SHP77 (cell line): ENCODE measurements at regions not wholly inside any gene's neighbourhood (a gene's known extent, or its start where the extent isn't known, plus 50 kb on each side); places are given as distances from the start of the nearest gene placed in this dataset.

ENCODE experiments used
- DNase-seq, 2 experiments: peaks; one replicate each; lab custom pipeline; 2025; lab: John Stamatoyannopoulos, UW

DNA sequence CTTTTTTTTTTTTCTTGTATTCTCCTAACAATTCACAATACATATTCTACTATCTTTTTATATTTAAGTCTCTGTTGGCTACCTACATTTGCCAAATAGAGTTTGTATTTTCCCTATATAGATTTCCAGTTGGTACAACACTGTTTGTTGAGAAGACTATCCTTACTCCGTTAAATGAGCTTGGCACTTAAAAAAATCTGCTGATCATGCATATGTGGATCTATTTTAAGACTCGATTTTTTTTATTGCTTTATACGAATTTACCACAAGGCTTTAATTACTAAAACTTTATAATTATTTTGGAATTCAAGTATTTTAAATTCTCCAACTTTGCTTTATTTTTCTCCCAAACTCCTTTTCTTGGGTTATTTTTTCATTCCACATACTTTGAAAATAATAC lies 855.6 kb downstream of the C6orf118 start:
- no peak for DNase-seq

DNA sequence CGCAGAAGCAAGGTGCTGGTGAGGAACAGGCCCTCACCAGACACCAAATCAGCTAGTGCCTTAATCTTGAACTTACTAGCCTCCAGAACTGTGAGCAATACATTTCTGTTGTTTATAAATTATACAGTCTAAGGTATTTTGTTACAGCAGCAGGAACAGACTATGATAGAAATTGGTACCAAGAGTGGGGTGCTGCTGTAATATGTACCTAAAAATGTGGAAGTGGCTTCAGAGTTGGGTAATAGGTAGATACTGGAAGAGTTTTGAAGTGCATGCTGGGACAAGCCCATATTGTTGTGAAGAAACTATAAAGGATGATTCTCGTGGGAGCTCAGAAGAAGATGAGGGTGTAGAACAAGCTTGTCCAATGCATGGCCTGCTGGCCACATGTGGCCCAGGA lies 866.8 kb downstream of the C6orf118 start:
- no peak for DNase-seq

DNA sequence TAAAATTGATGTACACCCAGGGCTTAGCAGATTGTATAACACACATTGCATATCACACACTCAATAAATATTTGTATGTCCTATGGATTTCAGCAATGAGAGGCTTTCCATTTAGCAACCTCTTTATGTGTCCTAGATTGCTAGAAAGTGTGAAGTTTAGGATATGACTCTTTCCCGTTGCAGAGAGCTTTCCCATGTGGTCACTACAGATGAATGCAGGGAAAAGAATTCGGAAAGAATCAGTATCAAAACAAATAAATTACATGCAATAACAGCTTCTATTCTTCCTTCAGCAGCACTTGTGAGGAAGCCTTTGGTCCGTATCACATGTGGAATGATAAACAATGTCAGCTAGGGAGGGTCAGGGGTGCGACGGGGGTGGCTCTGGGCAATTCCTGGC lies 870.1 kb downstream of the C6orf118 start:
- no peak for DNase-seq

- no peak for DNase-seq
Observed at GRCh38 chr6:164436976-164437375, 872.4 kb downstream of the C6orf118 start.

GRCh38 chr6:164427728-164428402 lies 881.5 kb downstream of the C6orf118 start:
- DNase-seq = no peak

- DNase-seq = no peak
Observed at GRCh38 chr6:164424489-164424888, 884.9 kb downstream of the C6orf118 start.

DNA sequence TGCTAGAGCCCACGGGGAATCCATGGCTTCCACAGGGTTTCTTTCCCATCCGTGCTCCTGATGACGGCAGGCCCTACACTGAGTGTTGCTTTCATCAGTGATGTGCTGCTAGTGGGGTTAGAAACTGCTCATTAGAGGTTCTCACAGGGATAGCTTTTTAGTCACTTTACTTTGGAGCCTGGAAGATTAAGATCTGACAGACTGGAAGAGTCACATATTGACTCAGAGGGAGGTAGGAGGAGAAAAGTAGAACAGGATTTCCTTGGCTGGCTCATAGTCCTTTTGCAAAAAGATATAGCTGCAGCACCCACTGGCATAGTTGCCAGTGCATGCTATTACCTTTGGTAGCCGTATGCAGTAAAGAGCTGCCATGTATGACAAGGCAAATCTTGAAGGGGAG lies 890.3 kb downstream of the C6orf118 start:
- DNase-seq = no peak

DNA sequence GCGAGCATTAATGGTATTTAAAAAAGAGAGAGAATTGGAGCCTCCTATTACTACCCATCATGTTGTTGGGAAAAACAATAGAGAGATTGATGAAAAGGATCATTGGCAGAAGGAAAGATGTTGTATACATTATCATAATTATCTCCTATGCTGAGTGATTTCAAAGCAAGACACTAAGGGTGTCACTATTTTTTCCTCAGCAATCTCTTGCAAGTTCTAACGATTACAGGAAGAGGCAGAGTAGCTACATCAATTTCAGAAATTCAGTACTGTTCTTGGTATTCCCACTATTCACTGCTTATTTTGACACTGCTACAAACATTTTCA lies 891.2 kb downstream of the C6orf118 start:
- no peak for DNase-seq

DNA sequence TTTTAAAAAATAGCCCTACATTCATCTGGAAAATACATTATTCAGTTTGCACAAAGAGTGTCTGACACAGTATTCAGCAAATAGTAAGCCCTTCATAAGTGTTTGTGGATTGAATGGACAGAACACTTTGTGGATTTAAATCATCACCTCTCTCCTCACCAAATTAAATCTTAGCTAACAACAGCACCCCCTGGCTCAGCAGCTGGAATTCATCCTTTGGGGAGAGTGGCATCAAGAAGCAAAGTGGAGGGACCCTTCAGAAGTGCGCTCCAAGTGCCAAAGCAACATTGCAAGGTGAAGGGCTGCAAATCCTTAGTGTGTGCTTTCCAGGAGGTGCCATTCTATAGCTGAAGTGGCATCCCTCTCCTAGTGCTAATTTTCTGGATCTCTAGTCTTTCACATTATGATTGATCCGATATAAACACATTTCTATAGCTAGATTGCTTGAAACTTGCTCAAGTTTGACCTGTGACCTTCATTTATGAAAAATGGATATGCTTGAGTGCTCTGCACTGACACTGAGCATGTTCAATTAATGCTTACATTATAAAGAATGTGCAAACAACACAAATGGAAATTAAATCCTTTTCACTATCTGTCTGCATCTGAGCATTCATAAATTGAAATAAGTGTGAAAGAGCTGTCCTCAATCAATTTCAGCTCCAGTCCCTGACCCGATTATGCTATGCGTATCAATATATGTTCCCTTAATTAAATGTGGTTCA lies 891.7 kb downstream of the C6orf118 start:
- no peak for DNase-seq

DNA sequence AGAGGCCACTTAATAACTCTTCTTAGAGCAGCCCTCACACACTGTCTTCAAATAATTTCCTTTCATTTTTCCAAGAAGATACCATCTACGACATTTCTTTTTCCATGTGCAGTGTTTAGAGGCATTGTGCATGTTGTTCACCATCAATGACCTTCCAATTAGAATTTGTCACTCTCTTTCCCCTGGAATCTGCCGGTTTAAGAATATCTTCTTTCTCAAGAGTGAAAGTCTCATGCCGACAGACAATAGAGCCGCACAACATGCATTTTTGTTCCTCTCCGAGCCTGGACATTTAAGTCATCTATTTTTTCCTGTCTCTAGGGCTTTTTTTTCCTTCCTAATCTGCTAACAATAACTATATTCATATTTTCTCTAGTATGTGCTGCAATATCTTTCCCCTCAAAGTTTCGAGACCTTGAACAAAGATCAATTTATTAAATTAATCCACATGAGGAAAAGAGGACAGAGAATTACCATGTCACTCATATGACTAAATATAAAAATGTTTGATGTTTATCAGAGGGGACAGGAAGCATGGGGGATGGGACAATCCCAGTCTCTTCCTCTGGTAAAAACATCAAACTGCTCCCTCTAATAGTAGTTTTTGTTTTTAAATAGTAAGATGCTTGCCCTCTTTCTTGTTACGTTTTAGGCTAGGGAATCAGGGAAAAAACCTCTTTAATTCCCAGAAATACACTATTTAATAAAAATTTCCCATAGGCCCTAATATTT lies 893.4 kb downstream of the C6orf118 start:
- no peak for DNase-seq

DNA sequence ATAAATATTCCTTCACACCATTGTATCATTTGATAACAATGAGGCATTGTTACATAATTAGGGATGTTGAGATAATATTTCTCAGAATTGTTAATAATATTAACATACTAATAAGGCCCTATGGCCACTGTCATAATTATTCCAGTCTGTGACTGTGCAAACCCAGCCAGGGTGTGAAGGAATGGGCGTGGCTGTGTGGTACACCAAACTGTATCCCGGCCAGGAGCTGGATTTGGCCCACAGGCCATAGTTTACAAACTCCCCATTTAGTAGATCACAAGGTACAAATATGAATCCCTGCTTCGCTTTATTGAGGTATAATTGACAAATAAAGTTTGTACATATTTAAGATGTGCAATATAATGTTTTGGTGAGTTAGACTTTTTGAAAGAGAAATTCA lies 894.7 kb downstream of the C6orf118 start:
- DNase-seq = no peak

DNA sequence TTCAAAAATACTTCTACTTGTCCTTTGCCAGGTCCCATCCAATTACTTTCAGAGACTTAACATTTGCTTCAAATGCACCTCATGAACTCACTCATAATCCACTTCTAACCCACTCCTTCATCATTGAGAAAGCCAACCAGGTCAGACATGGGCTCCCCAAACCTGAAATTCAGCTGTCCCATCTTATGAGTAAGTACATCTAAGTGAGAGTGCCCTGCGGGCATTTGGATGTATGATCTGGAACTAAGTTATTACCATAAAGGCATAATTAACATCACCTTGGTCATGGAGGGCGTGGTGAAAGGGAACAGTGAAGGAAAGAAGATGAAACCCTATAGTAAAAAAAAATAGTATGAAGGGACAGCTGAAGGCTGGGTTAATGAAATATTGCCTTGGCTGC lies 896.8 kb downstream of the C6orf118 start:
- no peak for DNase-seq

GRCh38 chr6:164410017-164410416 lies 899.4 kb downstream of the C6orf118 start:
- no peak for DNase-seq

GRCh38 chr6:164409309-164410009 lies 899.9 kb downstream of the C6orf118 start:
- DNase-seq = no peak

- no peak for DNase-seq
Observed at GRCh38 chr6:164408868-164409267, 900.5 kb downstream of the C6orf118 start.

DNA sequence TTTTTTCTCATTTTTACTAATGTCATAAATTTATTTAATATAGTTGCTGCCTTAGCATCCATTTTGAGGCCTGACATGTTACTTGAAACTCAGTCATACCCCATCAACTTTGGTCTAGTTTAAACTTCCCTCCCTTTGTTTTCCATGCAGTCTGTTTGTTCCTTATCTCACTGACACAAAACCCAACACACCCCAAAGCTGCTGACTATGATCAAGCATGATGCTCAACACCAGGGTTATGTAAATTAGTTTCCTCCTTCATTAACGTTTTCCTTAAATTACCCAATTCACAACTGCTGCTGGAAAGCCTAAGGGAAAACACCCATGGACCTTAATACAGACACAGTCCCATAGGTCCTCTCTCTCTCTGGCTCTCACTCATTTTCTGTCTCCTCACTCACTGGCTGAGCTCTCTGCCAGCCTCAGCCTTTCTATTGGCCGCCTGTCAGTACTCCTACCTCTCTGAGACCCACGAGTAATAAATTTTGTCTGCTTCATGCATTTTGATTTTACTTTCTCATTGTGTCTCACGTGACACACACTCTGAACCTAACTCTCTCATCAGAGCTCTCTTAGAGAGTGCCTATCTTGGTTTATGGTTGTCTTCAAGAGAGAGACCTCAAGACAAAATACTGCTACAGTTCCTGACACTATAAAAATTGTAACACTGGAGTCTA lies 904.5 kb downstream of the C6orf118 start:
- no peak for DNase-seq

DNA sequence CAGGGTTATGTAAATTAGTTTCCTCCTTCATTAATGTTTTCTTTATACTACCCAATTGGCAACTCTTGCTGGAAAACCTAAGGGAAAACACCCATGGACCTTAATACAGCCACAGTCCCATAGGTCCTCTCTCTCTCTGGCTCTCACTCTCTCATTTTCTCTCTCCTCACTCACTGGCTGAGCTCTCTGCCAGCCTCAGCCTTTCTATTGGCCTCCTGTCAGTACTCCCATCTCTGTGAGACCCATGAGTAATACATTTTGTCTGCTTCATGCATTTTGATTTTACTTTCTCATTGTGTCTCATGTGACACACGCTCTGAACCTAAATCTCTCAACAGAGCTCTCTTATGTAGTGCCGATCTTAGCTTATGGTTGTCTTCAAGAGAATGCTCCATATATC lies 907.5 kb downstream of the C6orf118 start:
- no peak for DNase-seq

DNA sequence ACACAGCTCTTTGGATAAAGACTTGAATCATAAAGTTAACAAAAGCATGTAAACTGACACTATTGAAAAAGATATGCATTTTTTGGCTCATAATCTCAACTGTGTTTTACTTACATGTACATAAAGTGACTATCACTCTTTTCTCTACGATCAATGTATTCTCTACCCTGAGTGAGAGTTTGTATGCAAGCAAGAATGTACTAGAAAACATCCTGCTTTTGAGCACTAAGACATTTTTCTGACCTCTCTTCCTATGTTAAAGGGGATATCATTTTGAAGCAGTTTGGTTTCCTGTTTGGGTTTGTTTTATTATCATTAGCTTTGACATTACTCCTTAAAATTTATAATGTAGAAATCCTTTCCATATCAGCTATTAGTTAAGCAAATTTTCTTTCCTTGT lies 910.8 kb downstream of the C6orf118 start:
- DNase-seq = no peak

- no peak for DNase-seq
Observed at GRCh38 chr6:164396071-164397047, 913.0 kb downstream of the C6orf118 start.

- no peak for DNase-seq
Observed at GRCh38 chr6:164379795-164380194, 929.6 kb downstream of the C6orf118 start.

- no peak for DNase-seq
Observed at GRCh38 chr6:164378330-164378729, 931.1 kb downstream of the C6orf118 start.
